Esophagus (tissue), 2 donors: ENCODE measurements at regions not wholly inside any gene's neighbourhood (a gene's known extent, or its start where the extent isn't known, plus 50 kb on each side); places are given as distances from the start of the nearest gene placed in this dataset.

Experiments
- H3K27ac ChIP-seq, 2 donors: one replicate each; pipeline ENCODE4 v1.5.1; 2013; ENCODE audit warnings: low read depth in 2 of 2, mild to moderate bottlenecking in 2 of 2, inconsistent platforms in 1 of 2, low read length in 1 of 2, moderate library complexity in 1 of 2
- H3K27me3 ChIP-seq, 2 donors: one replicate each; pipeline ENCODE4 v1.6.1; 2013; ENCODE audit warnings: low read length in 2 of 2, control low read depth in 1 of 2, mild to moderate bottlenecking in 1 of 2; ENCODE audit not compliant: insufficient read depth in 2 of 2, control insufficient read depth in 1 of 2
- H3K36me3 ChIP-seq, 2 donors: one replicate each; pipeline ENCODE4 v1.6.1; 2013; ENCODE audit warnings: low read length in 1 of 2; ENCODE audit not compliant: control insufficient read depth in 2 of 2, insufficient read depth in 2 of 2
- H3K4me1 ChIP-seq, 2 donors: one replicate each; pipeline ENCODE4 v1.6.1; 2013; ENCODE audit warnings: low read length in 1 of 2; ENCODE audit not compliant: control insufficient read depth in 2 of 2, insufficient read depth in 2 of 2
- H3K4me3 ChIP-seq, 2 donors: one replicate each; pipeline ENCODE4 v1.5.1; 2013; ENCODE audit warnings: low read length in 2 of 2, mild to moderate bottlenecking in 2 of 2, low read depth in 1 of 2, moderate library complexity in 1 of 2
- H3K9me3 ChIP-seq, 2 donors: one replicate each; pipeline ENCODE4 v1.6.1; 2013; ENCODE audit warnings: mild to moderate bottlenecking in 2 of 2, low read depth in 1 of 2, low read length in 1 of 2, moderate library complexity in 1 of 2; ENCODE audit not compliant: control insufficient read depth in 2 of 2, insufficient read depth in 1 of 2
- WGBS, 2 donors: extraction: QIAGEN DNeasy Blood & Tissue Kit; methylation state at CpG; one replicate each; pipeline ENCODE4 v1.1.7; 2013; 5-methylcytosine and 5-hydroxymethylcytosine counted together
- donor health status: healthy with polysubstance abuse.
- donor health status: Bipolar disorder and iron deficiency.

DNA sequence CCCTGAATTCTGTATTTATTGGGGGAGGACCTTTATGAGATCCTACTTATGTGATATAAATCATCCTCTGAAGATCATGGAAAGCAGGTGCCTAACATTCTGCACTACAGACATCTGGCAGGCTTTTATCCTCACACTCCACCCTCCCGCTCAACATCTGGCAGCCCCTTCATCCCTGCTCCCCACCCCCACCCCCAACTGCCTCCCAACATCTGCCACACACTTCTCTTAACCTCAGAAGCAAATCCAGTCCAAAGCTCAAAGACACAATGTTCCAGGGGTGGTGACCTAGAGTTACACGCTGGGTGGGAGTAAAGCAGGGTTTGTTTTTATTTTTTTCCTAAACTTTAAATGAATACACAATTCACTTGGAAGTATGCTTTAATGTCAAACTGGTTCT, 184.5 kb upstream of the ATP11B start:
- Histone ChIP-seq H3K4me3 (no peak overlapping the region), H3K27ac (peak overlapping the region; percentile 71 to 77), H3K4me1 (no peaks in the 10 kb centered on the region), H3K36me3 (no peaks in the 10 kb centered on the region), H3K27me3 (no peaks in the 10 kb centered on the region), H3K9me3 (no peaks in the 10 kb centered on the region)
- 48 to 66% methylated on average over 2 of the region's 2 CpGs for WGBS, 2 donors

DNA sequence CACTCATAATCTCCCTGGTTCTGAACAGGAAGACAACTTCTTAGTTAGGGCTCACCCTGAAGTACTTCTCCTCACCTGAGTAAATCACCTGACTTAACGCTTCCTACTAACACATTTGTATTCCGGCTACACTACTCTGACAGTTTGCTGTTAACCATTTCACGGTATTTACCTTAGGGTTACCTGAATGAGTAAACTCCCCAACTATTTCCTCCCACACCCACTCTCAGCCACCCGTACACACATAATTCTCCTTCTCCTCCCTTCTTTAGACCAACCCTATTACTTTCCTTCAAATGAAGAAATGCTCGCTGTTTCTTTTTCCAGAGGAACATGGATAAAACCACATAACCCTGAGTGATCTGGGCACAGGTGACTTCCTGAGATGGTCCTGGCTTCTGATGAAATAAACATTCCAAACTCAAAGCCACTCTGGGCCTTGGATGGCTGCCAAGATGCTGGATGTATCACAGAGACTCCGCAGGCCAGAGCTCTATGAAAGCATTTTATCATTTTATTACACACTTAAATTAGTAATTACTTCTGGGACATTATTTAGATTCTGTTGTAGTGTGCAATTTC, 183.6 kb upstream of the ATP11B start:
- Histone ChIP-seq H3K4me1 (no peaks in the 10 kb centered on the region), H3K27ac (peak overlapping the region; percentile 84 to 88), H3K27me3 (no peaks in the 10 kb centered on the region), H3K36me3 (no peaks in the 10 kb centered on the region), H3K4me3 (no peak overlapping the region), H3K9me3 (no peaks in the 10 kb centered on the region)
- 42 to 44% methylated on average over 6 of the region's 6 CpGs for WGBS, 2 donors

DNA sequence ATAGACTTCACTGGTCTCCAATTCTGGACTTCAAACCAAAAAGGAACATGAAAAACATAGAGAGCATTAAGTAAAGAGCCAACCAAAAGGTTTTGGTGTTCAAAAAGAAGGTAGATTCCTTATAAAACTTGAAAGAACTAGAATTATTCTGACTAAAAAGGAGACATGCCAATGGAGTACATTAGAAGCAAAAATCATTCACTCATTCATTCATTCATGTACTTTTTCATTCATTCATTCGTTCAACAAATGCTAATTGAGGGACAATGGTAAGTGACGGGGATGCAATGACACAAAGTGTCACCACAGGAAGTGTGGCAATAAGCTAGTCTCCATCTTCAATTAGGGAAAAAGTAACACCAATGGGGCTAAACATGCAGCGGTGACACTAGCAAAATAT, 181.0 kb upstream of the ATP11B start:
- Histone ChIP-seq H3K4me1 (no peaks in the 10 kb centered on the region), H3K27me3 (no peaks in the 10 kb centered on the region), H3K36me3 (no peaks in the 10 kb centered on the region), H3K9me3 (no peaks in the 10 kb centered on the region), H3K27ac (no peak overlapping the region), H3K4me3 (no peak overlapping the region)
- WGBS, 2 donors, result 90 to 91% methylated on average over 3 of the region's 3 CpGs

DNA sequence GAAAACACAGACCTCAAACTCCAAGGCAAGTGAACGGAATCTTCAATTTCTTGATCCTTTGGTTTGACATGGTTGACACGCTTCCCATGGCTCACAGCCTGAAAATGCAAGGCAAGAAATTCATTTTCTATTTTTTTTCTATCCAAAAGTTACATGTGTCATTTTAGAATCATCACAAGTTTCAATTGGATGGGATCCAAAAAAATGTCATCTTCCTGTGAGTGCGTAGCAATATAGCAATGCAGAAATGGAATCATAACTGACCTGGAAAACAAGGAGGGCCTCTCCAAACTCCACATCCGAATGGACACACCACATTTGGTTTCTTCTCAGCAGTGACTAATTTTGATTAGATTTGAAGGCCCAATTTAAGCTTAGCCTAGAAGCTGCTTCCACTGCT, 175.8 kb upstream of the ATP11B start:
- Histone ChIP-seq H3K9me3 (no peaks in the 10 kb centered on the region), H3K27ac (no peak overlapping the region), H3K27me3 (no peaks in the 10 kb centered on the region), H3K36me3 (no peaks in the 10 kb centered on the region), H3K4me3 (no peak overlapping the region), H3K4me1 (no peaks in the 10 kb centered on the region)
- WGBS, 2 donors, result 66 to 72% methylated on average over 4 of the region's 4 CpGs

DNA sequence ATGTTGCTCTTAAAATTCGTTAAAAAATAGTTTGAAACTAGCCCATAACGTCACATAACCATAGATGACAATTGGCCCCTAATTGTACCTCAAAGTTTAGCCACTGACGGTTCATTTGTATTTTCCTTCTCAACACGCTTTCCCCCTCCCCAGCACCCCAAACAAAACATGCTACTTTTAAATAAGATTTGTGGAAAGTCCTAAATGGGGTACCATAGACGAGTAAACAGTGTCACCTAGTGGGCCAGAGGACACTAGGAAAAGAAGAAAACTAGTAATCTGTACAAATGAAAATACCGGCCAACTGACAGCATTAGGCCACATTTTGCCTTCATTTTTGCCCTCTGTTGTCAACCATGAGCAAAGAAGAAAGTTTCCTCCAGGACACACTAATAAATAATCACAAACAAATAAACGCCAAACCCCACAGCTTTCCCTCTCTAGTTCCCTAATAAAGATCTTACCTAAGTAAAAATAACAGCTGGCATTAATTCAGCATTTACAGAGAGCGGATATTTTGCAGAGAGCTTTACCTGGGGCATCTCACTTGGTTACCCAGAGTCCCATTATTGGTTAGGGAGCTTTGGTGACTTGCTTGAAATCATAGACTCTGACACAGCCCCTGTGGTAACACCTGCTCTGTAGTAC, 175.1 kb upstream of the ATP11B start:
- H3K4me3 ChIP-seq, result no peak overlapping the region
- no peaks in the 10 kb centered on the region for H3K36me3 ChIP-seq
- no peaks in the 10 kb centered on the region for H3K4me1 ChIP-seq
- 32 to 35% methylated on average over 8 of the region's 8 CpGs for WGBS, 2 donors
- no peaks in the 10 kb centered on the region for H3K27me3 ChIP-seq
- peak overlapping the region; percentile 16 to 68 for H3K27ac ChIP-seq
- no peaks in the 10 kb centered on the region for H3K9me3 ChIP-seq

DNA sequence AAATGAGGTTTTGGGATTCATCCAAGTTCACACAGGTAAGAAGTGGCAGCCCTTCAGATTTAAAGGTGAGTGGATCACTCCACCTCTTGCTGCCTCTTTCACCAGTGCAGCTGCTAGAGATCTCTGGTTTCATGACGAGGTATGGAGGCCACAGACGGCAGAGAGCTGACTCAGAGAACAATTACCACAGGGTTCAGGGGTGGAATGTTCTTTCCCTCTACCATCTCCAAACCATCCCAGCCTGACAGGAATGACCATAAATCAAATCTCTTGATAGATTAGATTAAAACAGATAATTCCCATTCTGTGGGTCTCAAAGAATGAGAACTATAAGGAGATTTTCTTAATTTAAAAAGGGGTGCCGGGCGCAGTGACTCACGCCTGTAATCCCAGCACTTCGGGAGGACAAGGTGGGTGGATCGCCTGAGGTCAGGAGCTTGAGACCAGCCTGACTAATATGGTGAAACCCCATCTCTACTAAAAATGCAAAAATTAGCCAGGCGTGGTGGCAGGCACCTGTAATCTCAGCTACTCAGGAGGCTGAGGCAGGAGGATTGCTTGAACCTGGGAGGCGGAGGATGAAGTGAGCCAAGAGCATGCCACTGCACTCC, 174.2 kb upstream of the ATP11B start:
- Histone ChIP-seq H3K4me1 (no peaks in the 10 kb centered on the region), H3K36me3 (no peaks in the 10 kb centered on the region), H3K27ac (peak overlapping the region; percentile 16 to 17), H3K27me3 (no peaks in the 10 kb centered on the region), H3K4me3 (no peak overlapping the region), H3K9me3 (no peaks in the 10 kb centered on the region)
- WGBS, 2 donors, result 72 to 77% methylated on average over 9 of the region's 9 CpGs

DNA sequence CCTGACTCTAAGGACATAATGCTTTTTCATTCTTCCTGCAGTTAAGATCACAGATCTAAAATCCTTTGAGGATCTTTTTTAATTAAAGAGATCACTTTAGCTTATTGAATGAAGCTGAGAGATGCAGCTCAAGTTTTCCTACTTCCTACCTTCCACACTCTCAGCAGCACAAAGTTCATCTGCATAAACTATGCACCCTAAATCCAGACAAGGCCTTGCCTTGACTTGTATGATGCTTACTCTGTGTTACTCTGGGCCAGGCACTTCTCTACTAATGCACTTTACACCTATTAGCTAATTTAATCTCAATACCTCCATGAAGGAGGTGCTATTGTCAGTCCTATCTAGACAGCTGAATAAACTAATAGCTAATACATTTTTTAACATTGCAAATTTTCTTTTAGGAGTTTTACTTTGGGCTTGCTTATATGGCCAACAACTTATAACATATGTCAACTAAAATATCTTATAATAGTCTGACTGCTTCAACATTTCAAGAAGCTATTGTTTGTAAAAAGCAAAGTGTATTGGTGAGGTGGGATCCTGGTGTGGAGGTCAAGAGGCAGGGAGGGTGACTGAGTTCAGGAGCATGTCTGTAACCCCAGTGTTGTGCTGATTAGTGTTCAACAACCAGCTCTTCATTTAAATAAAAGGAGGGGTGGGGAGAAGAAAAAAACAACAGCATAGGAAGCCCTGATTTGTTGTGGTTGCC, 172.4 kb upstream of the ATP11B start:
- no peaks in the 10 kb centered on the region for H3K4me1 ChIP-seq
- H3K27ac ChIP-seq, result peak overlapping the region in 1 of 2 donors; percentile 13
- H3K27me3 ChIP-seq, result no peaks in the 10 kb centered on the region
- H3K4me3 ChIP-seq, result no peak overlapping the region
- H3K36me3 ChIP-seq, result no peaks in the 10 kb centered on the region
- no peaks in the 10 kb centered on the region for H3K9me3 ChIP-seq

DNA sequence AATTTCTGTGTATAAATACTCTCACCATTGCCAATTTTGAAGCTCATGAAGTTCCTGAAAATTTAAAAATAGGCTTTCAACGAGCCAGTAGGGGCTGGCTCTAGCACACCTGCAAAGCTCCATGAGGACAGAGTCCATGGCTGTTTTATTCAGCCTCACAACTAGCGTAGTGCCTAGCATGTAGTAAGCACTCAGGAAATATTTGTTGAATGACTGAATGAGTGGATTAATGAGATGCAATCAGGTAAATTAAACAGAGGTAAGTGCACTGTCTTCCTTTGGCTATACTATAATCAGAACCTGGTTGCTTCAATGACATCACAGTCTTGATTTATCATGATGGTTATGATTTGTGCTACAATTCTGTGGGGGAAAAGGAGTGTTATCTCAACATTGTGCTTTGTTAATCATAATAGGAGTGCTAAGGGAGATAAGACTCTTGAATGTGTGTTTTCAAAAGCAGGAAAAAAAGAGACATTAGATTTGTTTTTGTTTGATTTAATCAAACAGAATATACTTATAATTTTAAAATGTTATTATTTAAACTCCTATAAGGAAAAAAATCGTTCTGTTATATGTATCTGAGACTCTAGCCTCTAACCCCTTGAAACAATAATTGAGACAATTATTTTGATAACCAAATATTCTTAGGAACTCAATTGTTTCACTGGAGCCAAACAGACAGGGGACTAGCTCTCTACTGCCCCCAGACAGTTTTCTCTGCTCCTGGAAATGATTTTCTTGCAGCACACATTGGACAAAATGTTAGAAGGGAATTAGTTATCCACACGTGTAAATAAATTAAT, 171.7 kb upstream of the ATP11B start:
- Histone ChIP-seq H3K27me3 (no peaks in the 10 kb centered on the region), H3K27ac (no peak overlapping the region), H3K9me3 (no peaks in the 10 kb centered on the region), H3K4me1 (no peaks in the 10 kb centered on the region), H3K4me3 (no peak overlapping the region), H3K36me3 (no peaks in the 10 kb centered on the region)
- WGBS, 2 donors, result 40% methylated on average over 4 of the region's 4 CpGs

DNA sequence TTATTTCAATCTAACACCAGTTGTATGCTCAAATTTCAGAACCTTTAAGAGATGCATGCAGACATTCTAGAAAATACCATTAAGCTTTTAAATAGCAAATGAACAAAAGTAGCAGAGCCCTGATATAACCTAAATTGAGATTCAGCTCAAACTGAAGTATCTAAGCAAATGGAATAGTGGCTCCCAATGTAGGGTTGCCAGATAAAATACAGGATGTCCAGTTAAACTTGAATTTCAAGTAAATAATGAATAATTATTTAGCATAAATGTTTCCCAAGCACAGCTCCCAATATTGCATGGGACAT, 171.1 kb upstream of the ATP11B start:
- Histone ChIP-seq H3K4me3 (no peak overlapping the region), H3K4me1 (no peaks in the 10 kb centered on the region), H3K36me3 (no peaks in the 10 kb centered on the region), H3K27ac (no peak overlapping the region), H3K9me3 (no peaks in the 10 kb centered on the region), H3K27me3 (no peaks in the 10 kb centered on the region)
